ENCODE measurements at regions not wholly inside any gene's neighbourhood (a gene's known extent, or its start where the extent isn't known, plus 50 kb on each side); places are given as distances from the start of the nearest gene placed in this dataset.

DNA sequence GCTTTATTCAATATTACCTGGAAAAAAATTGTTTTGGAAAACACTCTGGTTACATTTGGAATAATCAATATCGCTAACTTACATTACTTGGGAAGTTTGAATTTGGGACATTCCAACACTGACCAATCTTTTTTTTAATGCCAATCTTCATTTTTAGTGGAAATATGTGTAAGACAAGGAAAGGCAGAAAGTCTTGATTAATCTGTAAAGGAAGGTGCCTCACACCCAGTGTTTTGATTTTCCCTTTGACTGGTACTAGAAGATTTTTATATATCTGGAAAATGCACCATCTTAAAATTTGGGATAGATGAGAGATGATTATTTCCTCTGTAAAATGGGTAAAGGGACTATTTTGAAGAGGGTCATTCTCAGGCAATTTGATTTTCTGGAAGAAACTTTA, 879.2 kb upstream of the ZEB2 start:
- TF ChIP-seq, protein P1, sequence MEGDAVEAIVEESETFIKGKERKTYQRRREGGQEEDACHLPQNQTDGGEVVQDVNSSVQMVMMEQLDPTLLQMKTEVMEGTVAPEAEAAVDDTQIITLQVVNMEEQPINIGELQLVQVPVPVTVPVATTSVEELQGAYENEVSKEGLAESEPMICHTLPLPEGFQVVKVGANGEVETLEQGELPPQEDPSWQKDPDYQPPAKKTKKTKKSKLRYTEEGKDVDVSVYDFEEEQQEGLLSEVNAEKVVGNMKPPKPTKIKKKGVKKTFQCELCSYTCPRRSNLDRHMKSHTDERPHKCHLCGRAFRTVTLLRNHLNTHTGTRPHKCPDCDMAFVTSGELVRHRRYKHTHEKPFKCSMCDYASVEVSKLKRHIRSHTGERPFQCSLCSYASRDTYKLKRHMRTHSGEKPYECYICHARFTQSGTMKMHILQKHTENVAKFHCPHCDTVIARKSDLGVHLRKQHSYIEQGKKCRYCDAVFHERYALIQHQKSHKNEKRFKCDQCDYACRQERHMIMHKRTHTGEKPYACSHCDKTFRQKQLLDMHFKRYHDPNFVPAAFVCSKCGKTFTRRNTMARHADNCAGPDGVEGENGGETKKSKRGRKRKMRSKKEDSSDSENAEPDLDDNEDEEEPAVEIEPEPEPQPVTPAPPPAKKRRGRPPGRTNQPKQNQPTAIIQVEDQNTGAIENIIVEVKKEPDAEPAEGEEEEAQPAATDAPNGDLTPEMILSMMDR (conservative IDR thresholded peaks at IDR 0.05) = no peak
- TF ChIP-seq EZH2 (IDR thresholded peaks at IDR 0.05; ENCODE audit: low read depth) = no peak
